ENCODE measurements at regions not wholly inside any gene's neighbourhood (a gene's known extent, or its start where the extent isn't known, plus 50 kb on each side); places are given as distances from the start of the nearest gene placed in this dataset.

- TF ChIP-seq CTCF (IDR thresholded peaks at IDR 0.05; ENCODE audit: borderline replicate concordance, extremely low read depth, low read length, poor library complexity, severe bottlenecking), result no peak
- TF ChIP-seq EZH2 (IDR thresholded peaks at IDR 0.05; ENCODE audit: borderline replicate concordance, low read depth, low read length, severe bottlenecking), result no peak
Measured at GRCh38 chr10:44193166-44193565, 191.7 kb downstream of the CXCL12 start.
